Stimulated activated CD4-positive, alpha-beta T cell treated with anti-CD3 and anti-CD28 coated beads, Interleukin-4, amount 100 ng/mL, for 24 hours (primary cell): ENCODE measurements at regions not wholly inside any gene's neighbourhood (a gene's known extent, or its start where the extent isn't known, plus 50 kb on each side); places are given as distances from the start of the nearest gene placed in this dataset.

Source experiments
- DNase-seq: peaks from one replicate; pipeline ENCODE4 v3.0.0-alpha.2; 2020

GRCh38 chr6:54719131-54719530 is 127.4 kb upstream of the FAM83B start:
- DNase-seq: no peak

- no peak for DNase-seq
Measured at GRCh38 chr6:54719633-54720032, 126.9 kb upstream of the FAM83B start.

GRCh38 chr6:54722328-54722727 is 124.2 kb upstream of the FAM83B start:
- no peak for DNase-seq

GRCh38 chr6:54729716-54730115 is 116.9 kb upstream of the FAM83B start:
- DNase-seq: no peak

GRCh38 chr6:54730767-54731630 is 115.6 kb upstream of the FAM83B start:
- no peak for DNase-seq

- DNase-seq: no peak
Measured at GRCh38 chr6:54737247-54737646, 109.3 kb upstream of the FAM83B start.

- no peak for DNase-seq
Measured at GRCh38 chr6:54747955-54748354, 98.6 kb upstream of the FAM83B start.

GRCh38 chr6:54754406-54754805 is 92.2 kb upstream of the FAM83B start:
- no peak for DNase-seq

- DNase-seq: no peak
Measured at GRCh38 chr6:54758340-54758739, 88.2 kb upstream of the FAM83B start.

- no peak for DNase-seq
Measured at GRCh38 chr6:54768494-54768893, 78.1 kb upstream of the FAM83B start.

GRCh38 chr6:54770328-54770727 is 76.2 kb upstream of the FAM83B start:
- no peak for DNase-seq

GRCh38 chr6:54771968-54772367 is 74.6 kb upstream of the FAM83B start:
- DNase-seq: no peak

GRCh38 chr6:54772610-54773009 is 74.0 kb upstream of the FAM83B start:
- no peak for DNase-seq

- DNase-seq: no peak
Measured at GRCh38 chr6:54775576-54775975, 71.0 kb upstream of the FAM83B start.

- no peak for DNase-seq
Measured at GRCh38 chr6:54776891-54777290, 69.7 kb upstream of the FAM83B start.

- no peak for DNase-seq
Measured at GRCh38 chr6:54778731-54779130, 67.8 kb upstream of the FAM83B start.

GRCh38 chr6:54784011-54784410 is 62.6 kb upstream of the FAM83B start:
- DNase-seq: no peak

GRCh38 chr6:54786154-54786553 is 60.4 kb upstream of the FAM83B start:
- DNase-seq: no peak

- DNase-seq: no peak
Measured at GRCh38 chr6:54787825-54788224, 58.7 kb upstream of the FAM83B start.
